ENCODE measurements at regions not wholly inside any gene's neighbourhood (a gene's known extent, or its start where the extent isn't known, plus 50 kb on each side); places are given as distances from the start of the nearest gene placed in this dataset.

- TF ChIP-seq PATZ1 (tag by site-specific recombination; IDR thresholded peaks at IDR 0.05) (no peak), REST (tag by site-specific recombination; IDR thresholded peaks at IDR 0.05) (no peak), CTCF (tag by site-specific recombination; IDR thresholded peaks at IDR 0.05) (no peak), ZNF148 (tag by site-specific recombination; IDR thresholded peaks at IDR 0.05; ENCODE audit: borderline replicate concordance) (no peak), BCL11A (tag by site-specific recombination; IDR thresholded peaks at IDR 0.05; ENCODE audit: low read depth) (no peak), ZNF10 (tag by site-specific recombination; IDR thresholded peaks at IDR 0.05) (no peak), ZNF629 (tag by site-specific recombination; IDR thresholded peaks at IDR 0.05) (no peak), ZBTB6 (tag by site-specific recombination; IDR thresholded peaks at IDR 0.05) (no peak)
These were observed 148.8 kb upstream of the ZNF236 start for GRCh38 chr18:76673281-76674185.

Data from HEK293 (cell line).